Karpas-422 (cell line): ENCODE measurements at regions not wholly inside any gene's neighbourhood (a gene's known extent, or its start where the extent isn't known, plus 50 kb on each side); places are given as distances from the start of the nearest gene placed in this dataset.

Source experiments
- DNase-seq: peaks from one replicate; pipeline ENCODE4 v3.0.0-alpha.2; 2015
- H2AFZ ChIP-seq: fragments of 200-600 bp; sonication (generic); 2 replicates; pipeline ENCODE4 v1.6.1; 2014; ENCODE audit warnings: antibody characterized with exemption, low read length, mixed read lengths
- H3K27ac ChIP-seq: fragments of 200-600 bp; sonication (generic); 2 replicates; pipeline ENCODE4 v1.5.1; 2014; ENCODE audit warnings: mild to moderate bottlenecking, low read length, moderate library complexity
- H3K27me3 ChIP-seq: fragments of 200-600 bp; sonication (generic); 2 replicates; pipeline ENCODE4 v1.6.1; 2014; ENCODE audit warnings: low read length, mixed read lengths
- H3K36me3 ChIP-seq: fragments of 200-600 bp; sonication (generic); 2 replicates; pipeline ENCODE4 v1.6.1; 2014; ENCODE audit warnings: low read length, mixed read lengths; ENCODE audit not compliant: insufficient read depth
- H3K4me1 ChIP-seq: fragments of 200-600 bp; sonication (generic); 2 replicates; pipeline ENCODE4 v1.6.1; 2014; ENCODE audit warnings: mild to moderate bottlenecking, low read length, mixed read lengths
- H3K4me2 ChIP-seq: fragments of 200-600 bp; sonication (generic); 2 replicates; pipeline ENCODE4 v1.6.1; 2014; ENCODE audit warnings: low read length, low read depth, mild to moderate bottlenecking; ENCODE audit not compliant: poor library complexity, severe bottlenecking
- H3K4me3 ChIP-seq: fragments of 200-600 bp; sonication (generic); 2 replicates; pipeline ENCODE4 v1.5.1; 2014; ENCODE audit warnings: mild to moderate bottlenecking, antibody characterized with exemption, low read length, mixed read lengths
- H3K79me2 ChIP-seq: fragments of 200-600 bp; sonication (generic); 2 replicates; pipeline ENCODE4 v1.6.1; 2014; ENCODE audit warnings: mild to moderate bottlenecking, low read length, mixed read lengths
- H3K9ac ChIP-seq: fragments of 200-600 bp; sonication (generic); 2 replicates; pipeline ENCODE4 v1.6.0; 2014; ENCODE audit warnings: low read length
- H3K9me2 ChIP-seq: fragments of 200-600 bp; sonication (generic), shearing (Covaris generic); replicated peaks from 2 replicates; pipeline ENCODE4 v1.6.0; 2014; ENCODE audit warnings: mild to moderate bottlenecking, low read length, moderate library complexity; ENCODE audit not compliant: insufficient read depth
- H3K9me3 ChIP-seq: fragments of 300-700, 200-600 bp; sonication (generic); 2 replicates; pipeline ENCODE4 v1.6.1; 2014; ENCODE audit warnings: low read length, mixed read lengths
- H4K20me1 ChIP-seq: fragments of 200-600 bp; sonication (generic); 2 replicates; pipeline ENCODE4 v1.6.1; 2014; ENCODE audit warnings: mild to moderate bottlenecking, antibody characterized with exemption, low read length, low read depth; ENCODE audit not compliant: insufficient read depth

GRCh38 chr12:61044766-61045165 lies 1215.4 kb upstream of the USP15 start:
- no peak for DNase-seq
- Histone ChIP-seq H3K4me2 (no peak overlapping the region), H3K79me2 (no peaks in the 10 kb centered on the region), H3K4me1 (no peaks in the 10 kb centered on the region), H3K4me3 (no peak overlapping the region), H3K27me3 (no peaks in the 10 kb centered on the region), H3K9ac (no peak overlapping the region), H2AFZ (no peak overlapping the region), H4K20me1 (no peaks in the 10 kb centered on the region), H3K27ac (no peak overlapping the region), H3K9me2 (no peaks in the 10 kb centered on the region), H3K36me3 (no peaks in the 10 kb centered on the region), H3K9me3 (peaks cover 23% of the 10 kb centered on the region)

- H3K9ac ChIP-seq, result no peak overlapping the region
- H3K9me3 ChIP-seq, result 0 out of 2 replicates have a peak, but pooled peaks cover 7% of the 10 kb centered on the region
- no peaks in the 10 kb centered on the region; the same call in 1 of the 2 replicates for H3K9me2 ChIP-seq
- no peak overlapping the region for H3K27ac ChIP-seq
- no peak overlapping the region for H3K4me2 ChIP-seq
- no peaks in the 10 kb centered on the region for H4K20me1 ChIP-seq
- no peaks in the 10 kb centered on the region for H3K36me3 ChIP-seq
- no peaks in the 10 kb centered on the region for H3K27me3 ChIP-seq
- DNase-seq, result no peak
- no peaks in the 10 kb centered on the region for H3K4me1 ChIP-seq
- no peak overlapping the region for H3K4me3 ChIP-seq
- H3K79me2 ChIP-seq, result no peaks in the 10 kb centered on the region
- H2AFZ ChIP-seq, result no peak overlapping the region
These were observed 1189.4 kb upstream of the USP15 start for GRCh38 chr12:61070640-61071414.

DNA sequence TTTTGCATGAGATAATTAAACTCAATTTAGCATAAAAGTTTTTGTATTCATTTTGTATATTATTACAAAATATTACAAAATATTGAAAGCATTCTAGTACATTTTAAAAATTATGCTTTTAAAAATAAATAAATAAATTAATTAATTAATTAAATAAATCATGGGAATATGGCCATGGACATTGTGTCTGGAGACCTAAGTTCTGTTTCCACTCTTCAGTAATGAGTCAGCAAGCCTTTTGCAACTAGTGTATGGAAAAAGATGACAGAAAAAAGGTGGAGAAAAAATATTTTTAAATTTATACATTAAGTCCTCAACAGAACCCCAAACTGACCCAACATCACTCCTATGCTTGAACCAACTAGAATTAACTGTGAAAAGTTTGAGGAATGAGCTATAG lies 1187.5 kb upstream of the USP15 start:
- no peaks in the 10 kb centered on the region for H3K36me3 ChIP-seq
- no peak overlapping the region for H3K4me2 ChIP-seq
- H3K4me3 ChIP-seq, result no peak overlapping the region
- no peaks in the 10 kb centered on the region for H3K4me1 ChIP-seq
- no peaks in the 10 kb centered on the region for H3K27me3 ChIP-seq
- DNase-seq, result no peak
- H3K9ac ChIP-seq, result no peak overlapping the region
- H3K9me2 ChIP-seq, result no peaks in the 10 kb centered on the region; the same call in 1 of the 2 replicates
- no peaks in the 10 kb centered on the region for H4K20me1 ChIP-seq
- H2AFZ ChIP-seq, result no peak overlapping the region
- H3K27ac ChIP-seq, result no peak overlapping the region
- 0 out of 2 replicates have a peak, but pooled peaks cover 7% of the 10 kb centered on the region for H3K9me3 ChIP-seq
- no peaks in the 10 kb centered on the region for H3K79me2 ChIP-seq

- H4K20me1 ChIP-seq, result no peaks in the 10 kb centered on the region
- H3K4me2 ChIP-seq, result no peak overlapping the region
- no peaks in the 10 kb centered on the region for H3K4me1 ChIP-seq
- no peak overlapping the region for H3K27ac ChIP-seq
- H3K9me3 ChIP-seq, result peaks cover 18% of the 10 kb centered on the region
- no peak for DNase-seq
- no peaks in the 10 kb centered on the region for H3K27me3 ChIP-seq
- no peak overlapping the region for H2AFZ ChIP-seq
- H3K36me3 ChIP-seq, result no peaks in the 10 kb centered on the region
- H3K9ac ChIP-seq, result no peak overlapping the region
- H3K79me2 ChIP-seq, result no peaks in the 10 kb centered on the region
- H3K4me3 ChIP-seq, result no peak overlapping the region
- no peaks in the 10 kb centered on the region for H3K9me2 ChIP-seq
These were observed 1165.1 kb upstream of the USP15 start for GRCh38 chr12:61095111-61095510.

GRCh38 chr12:61098031-61098580 lies 1162.1 kb upstream of the USP15 start:
- Histone ChIP-seq H2AFZ (no peak overlapping the region), H3K9me3 (peaks cover 21% of the 10 kb centered on the region), H3K4me1 (no peaks in the 10 kb centered on the region), H3K4me3 (no peak overlapping the region), H3K9ac (no peak overlapping the region), H4K20me1 (no peaks in the 10 kb centered on the region), H3K36me3 (no peaks in the 10 kb centered on the region), H3K9me2 (no peaks in the 10 kb centered on the region), H3K4me2 (no peak overlapping the region), H3K79me2 (no peaks in the 10 kb centered on the region), H3K27ac (no peak overlapping the region), H3K27me3 (no peaks in the 10 kb centered on the region)
- DNase-seq, result no peak

- no peaks in the 10 kb centered on the region for H3K79me2 ChIP-seq
- H3K27ac ChIP-seq, result no peak overlapping the region
- no peak overlapping the region for H3K4me3 ChIP-seq
- H2AFZ ChIP-seq, result no peak overlapping the region
- H3K9ac ChIP-seq, result no peak overlapping the region
- peaks cover 28% of the 10 kb centered on the region for H3K9me3 ChIP-seq
- no peaks in the 10 kb centered on the region for H3K36me3 ChIP-seq
- DNase-seq, result no peak
- no peaks in the 10 kb centered on the region for H3K27me3 ChIP-seq
- no peaks in the 10 kb centered on the region for H4K20me1 ChIP-seq
- no peaks in the 10 kb centered on the region for H3K9me2 ChIP-seq
- no peak overlapping the region for H3K4me2 ChIP-seq
- no peaks in the 10 kb centered on the region for H3K4me1 ChIP-seq
These were observed 1153.1 kb upstream of the USP15 start for GRCh38 chr12:61107118-61107517.

- H3K36me3 ChIP-seq, result no peaks in the 10 kb centered on the region
- no peaks in the 10 kb centered on the region for H3K27me3 ChIP-seq
- H3K4me2 ChIP-seq, result no peak overlapping the region
- no peak overlapping the region for H3K9ac ChIP-seq
- no peak overlapping the region for H2AFZ ChIP-seq
- no peaks in the 10 kb centered on the region for H3K79me2 ChIP-seq
- H4K20me1 ChIP-seq, result no peaks in the 10 kb centered on the region
- H3K4me3 ChIP-seq, result no peak overlapping the region
- H3K9me3 ChIP-seq, result peaks cover 16% of the 10 kb centered on the region
- H3K4me1 ChIP-seq, result no peaks in the 10 kb centered on the region
- H3K9me2 ChIP-seq, result no peaks in the 10 kb centered on the region
- no peak for DNase-seq
- no peak overlapping the region for H3K27ac ChIP-seq
These were observed 1149.0 kb upstream of the USP15 start for GRCh38 chr12:61111218-61111617.

GRCh38 chr12:61137677-61138414 lies 1122.4 kb upstream of the USP15 start:
- Histone ChIP-seq H3K9ac (no peak overlapping the region), H3K9me2 (no peaks in the 10 kb centered on the region), H4K20me1 (no peaks in the 10 kb centered on the region), H3K4me1 (no peaks in the 10 kb centered on the region), H3K36me3 (no peaks in the 10 kb centered on the region), H3K4me2 (no peak overlapping the region), H3K27ac (no peak overlapping the region), H3K9me3 (peaks cover 11% of the 10 kb centered on the region), H3K4me3 (no peak overlapping the region), H2AFZ (no peak overlapping the region), H3K27me3 (no peaks in the 10 kb centered on the region), H3K79me2 (no peaks in the 10 kb centered on the region)
- no peak for DNase-seq
